HEK293T (cell line): ENCODE measurements at regions not wholly inside any gene's neighbourhood (a gene's known extent, or its start where the extent isn't known, plus 50 kb on each side); places are given as distances from the start of the nearest gene placed in this dataset.

ENCODE experiments used
- ELF4 ChIP-seq: fragments of 450-650 bp; IDR thresholded peaks from 2 replicates; pipeline ENCODE4 v1.6.1; 2017; ENCODE audit warnings: antibody characterized with exemption
- FOXK2 ChIP-seq: fragments of 450-650 bp; IDR thresholded peaks from 2 replicates; pipeline ENCODE4 v1.6.1; 2016; ENCODE audit warnings: mild to moderate bottlenecking
- NFRKB ChIP-seq: fragments of 450-650 bp; IDR thresholded peaks from 2 replicates; pipeline ENCODE4 v1.6.1; 2016; ENCODE audit warnings: mild to moderate bottlenecking, moderate library complexity
- SUZ12 ChIP-seq: fragments of 450-650 bp; IDR thresholded peaks from 2 replicates; pipeline ENCODE4 v1.6.1; 2016; ENCODE audit warnings: mild to moderate bottlenecking
- ZNF384 ChIP-seq: fragments of 450-650 bp; IDR thresholded peaks from 2 replicates; pipeline ENCODE4 v1.6.1; 2016

DNA sequence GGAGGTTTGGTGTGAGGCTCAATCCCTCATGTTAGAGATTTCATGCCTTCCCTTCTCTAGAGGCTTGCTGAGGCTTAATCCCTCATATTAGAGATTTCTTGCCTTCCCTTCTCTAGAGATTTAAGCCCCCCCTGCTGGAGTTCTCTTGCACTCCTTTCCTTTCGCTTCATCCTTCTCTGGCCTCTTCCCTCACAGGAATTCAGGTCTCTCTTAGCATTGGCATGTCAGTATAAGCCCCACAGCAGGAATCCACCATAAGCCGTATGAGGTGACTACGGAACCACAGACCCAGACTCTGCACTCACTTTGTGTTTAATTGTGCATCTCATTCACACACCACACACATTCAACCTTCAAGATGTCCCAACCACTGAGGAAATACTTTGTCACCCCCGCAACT lies 338.6 kb upstream of the POU1F1 start:
- TF ChIP-seq SUZ12 (no peak), FOXK2 (no peak), ZNF384 (no peak), NFRKB (no peak), ELF4 (no peak)
